GM23338 (cell line): ENCODE measurements at regions not wholly inside any gene's neighbourhood (a gene's known extent, or its start where the extent isn't known, plus 50 kb on each side); places are given as distances from the start of the nearest gene placed in this dataset.

ENCODE experiments used
- ATAC-seq: fragments of 200-7000 bp; cut with Tn5 transposase; 3 replicates; pipeline ENCODE4 v1.9.1; 2020
- DNase-seq: peaks from one replicate; pipeline ENCODE4 v3.0.0-alpha.2; 2015; ENCODE audit warnings: low spot score
- H2AFZ ChIP-seq: fragments of 200-600 bp; sonication (generic); 2 replicates; pipeline ENCODE4 v1.8.0; 2016; ENCODE audit warnings: antibody characterized with exemption, mild to moderate bottlenecking, moderate library complexity
- H3F3A ChIP-seq: fragments of 200-600 bp; sonication (generic); replicated peaks from 2 replicates; pipeline ENCODE4 v1.8.0; 2017; ENCODE audit warnings: antibody characterized with exemption, mixed run types, low read depth
- H3K27ac ChIP-seq: fragments of 200-600 bp; sonication (generic); 2 replicates; pipeline ENCODE4 v1.6.1; 2016; ENCODE audit warnings: low read depth
- H3K27me3 ChIP-seq: fragments of 200-600 bp; sonication (generic); 2 replicates; pipeline ENCODE4 v1.8.0; 2016; ENCODE audit warnings: mild to moderate bottlenecking, mixed run types, moderate library complexity; ENCODE audit not compliant: insufficient read depth
- H3K36me3 ChIP-seq: fragments of 200-600 bp; sonication (generic); 2 replicates; pipeline ENCODE4 v1.8.0; 2016; ENCODE audit warnings: mild to moderate bottlenecking; ENCODE audit not compliant: insufficient read depth
- H3K4me1 ChIP-seq: fragments of 200-600 bp; sonication (generic); 2 replicates; pipeline ENCODE4 v1.8.0; 2016; ENCODE audit warnings: mild to moderate bottlenecking, moderate library complexity; ENCODE audit not compliant: insufficient read depth
- H3K4me2 ChIP-seq: fragments of 200-600 bp; sonication (generic); 2 replicates; pipeline ENCODE4 v1.7.1; 2017; ENCODE audit warnings: mixed run types
- H3K4me3 ChIP-seq: fragments of 200-600 bp; sonication (generic); 2 replicates; pipeline ENCODE4 v1.6.1; 2016; ENCODE audit warnings: mixed run types
- H3K79me2 ChIP-seq: fragments of 200-600 bp; sonication (generic); replicated peaks from 2 replicates; pipeline ENCODE4 v1.8.0; 2017; ENCODE audit warnings: mild to moderate bottlenecking; ENCODE audit not compliant: insufficient read depth
- H3K9me2 ChIP-seq: fragments of 200-600 bp; sonication (generic); 2 replicates; pipeline ENCODE4 v1.8.0; 2017; ENCODE audit not compliant: insufficient read depth
- H4K20me1 ChIP-seq: fragments of 200-600 bp; sonication (generic); replicated peaks from 2 replicates; pipeline ENCODE4 v1.8.0; 2017; ENCODE audit warnings: mild to moderate bottlenecking; ENCODE audit not compliant: insufficient read depth
- H3K27ac Mint-ChIP-seq: 2 replicates; pipeline ENCODE4 v1.8.0; 2020; ENCODE audit warnings: inconsistent platforms, mild to moderate bottlenecking, moderate library complexity, mixed read lengths
- H3K27me3 Mint-ChIP-seq: 3 replicates; pipeline ENCODE4 v1.8.0; 2022; ENCODE audit warnings: low read depth, mild to moderate bottlenecking, moderate library complexity, mixed read lengths, inconsistent platforms; ENCODE audit not compliant: insufficient read depth, poor library complexity
- H3K36me3 Mint-ChIP-seq: 3 replicates; pipeline ENCODE4 v1.8.0; 2021; ENCODE audit warnings: low read depth, mild to moderate bottlenecking, inconsistent platforms, moderate library complexity, mixed read lengths
- H3K4me1 Mint-ChIP-seq: 3 replicates; pipeline ENCODE4 v1.8.0; 2020; ENCODE audit warnings: mild to moderate bottlenecking, inconsistent platforms, mixed read lengths
- H3K4me3 Mint-ChIP-seq: 3 replicates; pipeline ENCODE4 v1.8.0; 2021; ENCODE audit warnings: moderate library complexity, mild to moderate bottlenecking, inconsistent platforms, mixed read lengths
- H3K9me3 Mint-ChIP-seq: 3 replicates; pipeline ENCODE4 v1.8.0; 2020; ENCODE audit warnings: moderate library complexity, mild to moderate bottlenecking, inconsistent platforms, mixed read lengths
- CREB1 ChIP-seq: fragments of 250-450 bp; sonication (Bioruptor Pico); IDR thresholded peaks from 2 replicates; pipeline ENCODE4 v1.5.0; 2020; ENCODE audit warnings: low read depth, mild to moderate bottlenecking, moderate library complexity
- EZH2 ChIP-seq: fragments of 200-600 bp; sonication (generic); IDR thresholded peaks from one replicate; pipeline ENCODE4 v1.8.0; 2017; ENCODE audit warnings: antibody characterized with exemption, mild to moderate bottlenecking, low read depth; ENCODE audit not compliant: unreplicated experiment
- EZH2phosphoT487 ChIP-seq: fragments of 200-600 bp; sonication (generic); IDR thresholded peaks from one replicate; pipeline ENCODE4 v1.8.1; 2018; ENCODE audit warnings: antibody characterized with exemption; ENCODE audit not compliant: unreplicated experiment
- JUNB ChIP-seq: IDR thresholded peaks from one replicate; pipeline ENCODE4 v1.6.1; 2016; ENCODE audit warnings: antibody characterized with exemption; ENCODE audit not compliant: unreplicated experiment
- POLR2AphosphoS5 ChIP-seq: IDR thresholded peaks from 2 replicates; pipeline ENCODE4 v1.6.1; 2016; ENCODE audit warnings: antibody characterized with exemption, low read depth
- ZNF331 ChIP-seq: fragments of 250-450 bp; sonication (Bioruptor Pico); IDR thresholded peaks from 2 replicates; pipeline ENCODE4 v1.5.0; 2020; ENCODE audit warnings: low read depth, mild to moderate bottlenecking, moderate library complexity
- TF ChIP-seq, protein P1 (sequence below), 2 experiments: fragments of 200-600 bp in 1 of 2; sonication (generic) in 1 of 2; conservative IDR thresholded peaks; 2 replicates each; pipeline versions ENCODE4 v1.5.1 to v1.6.1; 2016 to 2017; ENCODE audit warnings: antibody characterized with exemption in 2 of 2, low read depth in 2 of 2, mild to moderate bottlenecking in 2 of 2, moderate library complexity in 1 of 2
- TF ChIP-seq, protein P2 (sequence below): fragments of 250-450 bp; sonication (Bioruptor Pico); IDR thresholded peaks from 2 replicates; pipeline ENCODE4 v1.5.0; 2020; ENCODE audit warnings: mild to moderate bottlenecking, moderate library complexity
- TF ChIP-seq, protein P3 (sequence below): IDR thresholded peaks from 2 replicates; pipeline ENCODE4 v1.6.1; 2016; ENCODE audit warnings: antibody characterized with exemption
- TF ChIP-seq, protein P4 (sequence below): IDR thresholded peaks from one replicate; pipeline ENCODE4 v1.6.1; 2018; ENCODE audit warnings: antibody characterized with exemption; ENCODE audit not compliant: unreplicated experiment

DNA sequence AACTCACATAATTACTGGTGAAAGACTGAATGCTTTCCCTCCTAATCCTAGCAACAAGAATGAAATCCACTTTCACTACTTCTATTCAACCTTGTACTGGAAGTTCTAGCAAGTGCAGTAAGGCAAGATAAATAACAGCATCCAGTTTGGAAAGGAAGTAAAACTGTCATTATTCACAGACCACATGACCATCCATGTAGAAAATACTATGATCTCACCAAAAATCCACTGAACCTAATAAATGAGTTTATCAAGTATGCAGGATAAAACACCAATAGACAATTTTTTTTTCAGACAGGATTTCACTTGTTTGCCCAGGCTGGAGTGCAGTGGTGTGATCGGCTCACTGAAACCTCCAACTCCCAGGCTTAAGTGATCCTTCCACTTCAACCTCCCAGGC is 117.7 kb downstream of the TMEM167A start:
- Histone ChIP-seq H3K4me3 (no peak overlapping the region), H3K4me1 (no peaks in the 10 kb centered on the region; the same call in 1 of the 2 replicates), H3K4me2 (no peak overlapping the region), H3K9me2 (no peaks in the 10 kb centered on the region), H3K79me2 (no peaks in the 10 kb centered on the region), H4K20me1 (no peaks in the 10 kb centered on the region), H3F3A (no peaks in the 10 kb centered on the region), H3K36me3 (peaks cover 4% of the 10 kb centered on the region; the same call in 1 of the 2 replicates), H2AFZ (no peak overlapping the region), H3K27me3 (no peaks in the 10 kb centered on the region), H3K27ac (no peak overlapping the region)
- no peak for TF ChIP-seq POLR2AphosphoS5
- TF ChIP-seq, protein P1, sequence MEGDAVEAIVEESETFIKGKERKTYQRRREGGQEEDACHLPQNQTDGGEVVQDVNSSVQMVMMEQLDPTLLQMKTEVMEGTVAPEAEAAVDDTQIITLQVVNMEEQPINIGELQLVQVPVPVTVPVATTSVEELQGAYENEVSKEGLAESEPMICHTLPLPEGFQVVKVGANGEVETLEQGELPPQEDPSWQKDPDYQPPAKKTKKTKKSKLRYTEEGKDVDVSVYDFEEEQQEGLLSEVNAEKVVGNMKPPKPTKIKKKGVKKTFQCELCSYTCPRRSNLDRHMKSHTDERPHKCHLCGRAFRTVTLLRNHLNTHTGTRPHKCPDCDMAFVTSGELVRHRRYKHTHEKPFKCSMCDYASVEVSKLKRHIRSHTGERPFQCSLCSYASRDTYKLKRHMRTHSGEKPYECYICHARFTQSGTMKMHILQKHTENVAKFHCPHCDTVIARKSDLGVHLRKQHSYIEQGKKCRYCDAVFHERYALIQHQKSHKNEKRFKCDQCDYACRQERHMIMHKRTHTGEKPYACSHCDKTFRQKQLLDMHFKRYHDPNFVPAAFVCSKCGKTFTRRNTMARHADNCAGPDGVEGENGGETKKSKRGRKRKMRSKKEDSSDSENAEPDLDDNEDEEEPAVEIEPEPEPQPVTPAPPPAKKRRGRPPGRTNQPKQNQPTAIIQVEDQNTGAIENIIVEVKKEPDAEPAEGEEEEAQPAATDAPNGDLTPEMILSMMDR (conservative IDR thresholded peaks at IDR 0.05; ENCODE audit: low read depth in 2 of 2): no peak
- no peak for TF ChIP-seq ZNF331 (CRISPR knock-in tag)
- TF ChIP-seq JUNB: no peak
- TF ChIP-seq CREB1 (CRISPR knock-in tag): no peak
- TF ChIP-seq, protein P2, sequence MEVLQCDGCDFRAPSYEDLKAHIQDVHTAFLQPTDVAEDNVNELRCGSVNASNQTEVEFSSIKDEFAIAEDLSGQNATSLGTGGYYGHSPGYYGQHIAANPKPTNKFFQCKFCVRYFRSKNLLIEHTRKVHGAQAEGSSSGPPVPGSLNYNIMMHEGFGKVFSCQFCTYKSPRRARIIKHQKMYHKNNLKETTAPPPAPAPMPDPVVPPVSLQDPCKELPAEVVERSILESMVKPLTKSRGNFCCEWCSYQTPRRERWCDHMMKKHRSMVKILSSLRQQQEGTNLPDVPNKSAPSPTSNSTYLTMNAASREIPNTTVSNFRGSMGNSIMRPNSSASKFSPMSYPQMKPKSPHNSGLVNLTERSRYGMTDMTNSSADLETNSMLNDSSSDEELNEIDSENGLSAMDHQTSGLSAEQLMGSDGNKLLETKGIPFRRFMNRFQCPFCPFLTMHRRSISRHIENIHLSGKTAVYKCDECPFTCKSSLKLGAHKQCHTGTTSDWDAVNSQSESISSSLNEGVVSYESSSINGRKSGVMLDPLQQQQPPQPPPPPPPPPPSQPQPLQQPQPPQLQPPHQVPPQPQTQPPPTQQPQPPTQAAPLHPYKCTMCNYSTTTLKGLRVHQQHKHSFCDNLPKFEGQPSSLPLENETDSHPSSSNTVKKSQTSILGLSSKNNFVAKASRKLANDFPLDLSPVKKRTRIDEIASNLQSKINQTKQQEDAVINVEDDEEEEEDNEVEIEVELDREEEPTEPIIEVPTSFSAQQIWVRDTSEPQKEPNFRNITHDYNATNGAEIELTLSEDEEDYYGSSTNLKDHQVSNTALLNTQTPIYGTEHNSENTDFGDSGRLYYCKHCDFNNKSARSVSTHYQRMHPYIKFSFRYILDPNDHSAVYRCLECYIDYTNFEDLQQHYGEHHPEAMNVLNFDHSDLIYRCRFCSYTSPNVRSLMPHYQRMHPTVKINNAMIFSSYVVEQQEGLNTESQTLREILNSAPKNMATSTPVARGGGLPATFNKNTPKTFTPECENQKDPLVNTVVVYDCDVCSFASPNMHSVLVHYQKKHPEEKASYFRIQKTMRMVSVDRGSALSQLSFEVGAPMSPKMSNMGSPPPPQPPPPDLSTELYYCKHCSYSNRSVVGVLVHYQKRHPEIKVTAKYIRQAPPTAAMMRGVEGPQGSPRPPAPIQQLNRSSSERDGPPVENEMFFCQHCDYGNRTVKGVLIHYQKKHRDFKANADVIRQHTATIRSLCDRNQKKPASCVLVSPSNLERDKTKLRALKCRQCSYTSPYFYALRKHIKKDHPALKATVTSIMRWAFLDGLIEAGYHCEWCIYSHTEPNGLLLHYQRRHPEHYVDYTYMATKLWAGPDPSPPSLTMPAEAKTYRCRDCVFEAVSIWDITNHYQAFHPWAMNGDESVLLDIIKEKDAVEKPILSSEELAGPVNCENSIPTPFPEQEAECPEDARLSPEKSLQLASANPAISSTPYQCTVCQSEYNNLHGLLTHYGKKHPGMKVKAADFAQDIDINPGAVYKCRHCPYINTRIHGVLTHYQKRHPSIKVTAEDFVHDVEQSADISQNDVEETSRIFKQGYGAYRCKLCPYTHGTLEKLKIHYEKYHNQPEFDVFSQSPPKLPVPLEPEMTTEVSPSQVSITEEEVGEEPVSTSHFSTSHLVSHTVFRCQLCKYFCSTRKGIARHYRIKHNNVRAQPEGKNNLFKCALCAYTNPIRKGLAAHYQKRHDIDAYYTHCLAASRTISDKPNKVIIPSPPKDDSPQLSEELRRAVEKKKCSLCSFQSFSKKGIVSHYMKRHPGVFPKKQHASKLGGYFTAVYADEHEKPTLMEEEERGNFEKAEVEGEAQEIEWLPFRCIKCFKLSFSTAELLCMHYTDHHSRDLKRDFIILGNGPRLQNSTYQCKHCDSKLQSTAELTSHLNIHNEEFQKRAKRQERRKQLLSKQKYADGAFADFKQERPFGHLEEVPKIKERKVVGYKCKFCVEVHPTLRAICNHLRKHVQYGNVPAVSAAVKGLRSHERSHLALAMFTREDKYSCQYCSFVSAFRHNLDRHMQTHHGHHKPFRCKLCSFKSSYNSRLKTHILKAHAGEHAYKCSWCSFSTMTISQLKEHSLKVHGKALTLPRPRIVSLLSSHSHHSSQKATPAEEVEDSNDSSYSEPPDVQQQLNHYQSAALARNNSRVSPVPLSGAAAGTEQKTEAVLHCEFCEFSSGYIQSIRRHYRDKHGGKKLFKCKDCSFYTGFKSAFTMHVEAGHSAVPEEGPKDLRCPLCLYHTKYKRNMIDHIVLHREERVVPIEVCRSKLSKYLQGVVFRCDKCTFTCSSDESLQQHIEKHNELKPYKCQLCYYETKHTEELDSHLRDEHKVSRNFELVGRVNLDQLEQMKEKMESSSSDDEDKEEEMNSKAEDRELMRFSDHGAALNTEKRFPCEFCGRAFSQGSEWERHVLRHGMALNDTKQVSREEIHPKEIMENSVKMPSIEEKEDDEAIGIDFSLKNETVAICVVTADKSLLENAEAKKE (CRISPR knock-in tag): no peak
- TF ChIP-seq, protein P3, sequence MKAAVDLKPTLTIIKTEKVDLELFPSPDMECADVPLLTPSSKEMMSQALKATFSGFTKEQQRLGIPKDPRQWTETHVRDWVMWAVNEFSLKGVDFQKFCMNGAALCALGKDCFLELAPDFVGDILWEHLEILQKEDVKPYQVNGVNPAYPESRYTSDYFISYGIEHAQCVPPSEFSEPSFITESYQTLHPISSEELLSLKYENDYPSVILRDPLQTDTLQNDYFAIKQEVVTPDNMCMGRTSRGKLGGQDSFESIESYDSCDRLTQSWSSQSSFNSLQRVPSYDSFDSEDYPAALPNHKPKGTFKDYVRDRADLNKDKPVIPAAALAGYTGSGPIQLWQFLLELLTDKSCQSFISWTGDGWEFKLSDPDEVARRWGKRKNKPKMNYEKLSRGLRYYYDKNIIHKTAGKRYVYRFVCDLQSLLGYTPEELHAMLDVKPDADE: no peak
- no peak for TF ChIP-seq EZH2
- no peak for TF ChIP-seq EZH2phosphoT487
- TF ChIP-seq, protein P4, sequence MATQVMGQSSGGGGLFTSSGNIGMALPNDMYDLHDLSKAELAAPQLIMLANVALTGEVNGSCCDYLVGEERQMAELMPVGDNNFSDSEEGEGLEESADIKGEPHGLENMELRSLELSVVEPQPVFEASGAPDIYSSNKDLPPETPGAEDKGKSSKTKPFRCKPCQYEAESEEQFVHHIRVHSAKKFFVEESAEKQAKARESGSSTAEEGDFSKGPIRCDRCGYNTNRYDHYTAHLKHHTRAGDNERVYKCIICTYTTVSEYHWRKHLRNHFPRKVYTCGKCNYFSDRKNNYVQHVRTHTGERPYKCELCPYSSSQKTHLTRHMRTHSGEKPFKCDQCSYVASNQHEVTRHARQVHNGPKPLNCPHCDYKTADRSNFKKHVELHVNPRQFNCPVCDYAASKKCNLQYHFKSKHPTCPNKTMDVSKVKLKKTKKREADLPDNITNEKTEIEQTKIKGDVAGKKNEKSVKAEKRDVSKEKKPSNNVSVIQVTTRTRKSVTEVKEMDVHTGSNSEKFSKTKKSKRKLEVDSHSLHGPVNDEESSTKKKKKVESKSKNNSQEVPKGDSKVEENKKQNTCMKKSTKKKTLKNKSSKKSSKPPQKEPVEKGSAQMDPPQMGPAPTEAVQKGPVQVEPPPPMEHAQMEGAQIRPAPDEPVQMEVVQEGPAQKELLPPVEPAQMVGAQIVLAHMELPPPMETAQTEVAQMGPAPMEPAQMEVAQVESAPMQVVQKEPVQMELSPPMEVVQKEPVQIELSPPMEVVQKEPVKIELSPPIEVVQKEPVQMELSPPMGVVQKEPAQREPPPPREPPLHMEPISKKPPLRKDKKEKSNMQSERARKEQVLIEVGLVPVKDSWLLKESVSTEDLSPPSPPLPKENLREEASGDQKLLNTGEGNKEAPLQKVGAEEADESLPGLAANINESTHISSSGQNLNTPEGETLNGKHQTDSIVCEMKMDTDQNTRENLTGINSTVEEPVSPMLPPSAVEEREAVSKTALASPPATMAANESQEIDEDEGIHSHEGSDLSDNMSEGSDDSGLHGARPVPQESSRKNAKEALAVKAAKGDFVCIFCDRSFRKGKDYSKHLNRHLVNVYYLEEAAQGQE: no peak
- Mint-ChIP-seq H3K4me3 (no peak overlapping the region), H3K27me3 (no peaks in the 10 kb centered on the region), H3K4me1 (peaks cover 2% of the 10 kb centered on the region; the same call in 2 of the 3 replicates), H3K27ac (no peak overlapping the region), H3K9me3 (peaks cover 17% of the 10 kb centered on the region), H3K36me3 (peaks cover 6% of the 10 kb centered on the region; the same call in 2 of the 3 replicates)
- ATAC-seq (no peak), DNase-seq (no peak)
